ENCODE measurements at regions not wholly inside any gene's neighbourhood (a gene's known extent, or its start where the extent isn't known, plus 50 kb on each side); places are given as distances from the start of the nearest gene placed in this dataset.

- H3K4me1 Mint-ChIP-seq (ENCODE audit: low read depth) = no peaks in the 10 kb centered on the region
- no peak overlapping the region for H3K4me3 Mint-ChIP-seq
- DNase-seq = no peak
- peaks cover 4% of the 10 kb centered on the region; the same call in 1 of the 2 replicates for H3K36me3 Mint-ChIP-seq (ENCODE audit: low read depth)
- H3K27ac Mint-ChIP-seq = no peak overlapping the region
- peaks cover 67% of the 10 kb centered on the region for H3K9me3 Mint-ChIP-seq
- 0 out of 2 replicates have a peak, but pooled peaks cover 2% of the 10 kb centered on the region for H3K27me3 Mint-ChIP-seq (ENCODE audit: insufficient read depth)
- TF ChIP-seq, protein P1, sequence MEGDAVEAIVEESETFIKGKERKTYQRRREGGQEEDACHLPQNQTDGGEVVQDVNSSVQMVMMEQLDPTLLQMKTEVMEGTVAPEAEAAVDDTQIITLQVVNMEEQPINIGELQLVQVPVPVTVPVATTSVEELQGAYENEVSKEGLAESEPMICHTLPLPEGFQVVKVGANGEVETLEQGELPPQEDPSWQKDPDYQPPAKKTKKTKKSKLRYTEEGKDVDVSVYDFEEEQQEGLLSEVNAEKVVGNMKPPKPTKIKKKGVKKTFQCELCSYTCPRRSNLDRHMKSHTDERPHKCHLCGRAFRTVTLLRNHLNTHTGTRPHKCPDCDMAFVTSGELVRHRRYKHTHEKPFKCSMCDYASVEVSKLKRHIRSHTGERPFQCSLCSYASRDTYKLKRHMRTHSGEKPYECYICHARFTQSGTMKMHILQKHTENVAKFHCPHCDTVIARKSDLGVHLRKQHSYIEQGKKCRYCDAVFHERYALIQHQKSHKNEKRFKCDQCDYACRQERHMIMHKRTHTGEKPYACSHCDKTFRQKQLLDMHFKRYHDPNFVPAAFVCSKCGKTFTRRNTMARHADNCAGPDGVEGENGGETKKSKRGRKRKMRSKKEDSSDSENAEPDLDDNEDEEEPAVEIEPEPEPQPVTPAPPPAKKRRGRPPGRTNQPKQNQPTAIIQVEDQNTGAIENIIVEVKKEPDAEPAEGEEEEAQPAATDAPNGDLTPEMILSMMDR (IDR thresholded peaks at IDR 0.05) = no peak
Measured at GRCh38 chr5:4068171-4068570, 472.5 kb downstream of the IRX1 start.

- Mint-ChIP-seq H3K4me1 (ENCODE audit: low read depth) (no peaks in the 10 kb centered on the region), H3K4me3 (no peak overlapping the region), H3K9me3 (peaks cover 70% of the 10 kb centered on the region), H3K27ac (no peak overlapping the region), H3K27me3 (ENCODE audit: insufficient read depth) (peaks cover 4% of the 10 kb centered on the region; the same call in 1 of the 2 replicates), H3K36me3 (ENCODE audit: low read depth) (peaks cover 11% of the 10 kb centered on the region; the same call in 1 of the 2 replicates)
- DNase-seq = no peak
- TF ChIP-seq, protein P1 (IDR thresholded peaks at IDR 0.05) = no peak
Measured at GRCh38 chr5:4078544-4078943, 482.9 kb downstream of the IRX1 start.

DNA sequence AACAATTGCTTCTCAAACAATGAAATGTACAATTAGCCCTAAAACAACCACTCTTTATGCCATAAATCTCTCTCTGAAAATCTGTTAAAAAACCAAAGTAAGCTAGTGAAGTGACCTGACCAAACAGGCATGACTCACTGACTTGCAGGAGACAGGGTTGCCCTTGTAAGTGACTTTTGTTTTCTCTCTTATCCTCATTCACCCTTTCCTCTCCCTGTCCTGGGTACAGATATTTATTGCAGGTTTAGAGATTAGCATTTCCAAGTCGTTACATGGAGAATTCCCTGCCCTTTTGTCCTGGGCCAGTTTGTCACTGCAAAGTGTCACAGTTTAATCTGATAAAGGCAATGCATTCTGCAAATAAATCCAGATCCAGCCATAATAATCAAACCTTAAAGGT lies 484.2 kb downstream of the IRX1 start:
- Mint-ChIP-seq H3K36me3 (ENCODE audit: low read depth) (peaks cover 11% of the 10 kb centered on the region; the same call in 1 of the 2 replicates), H3K27ac (no peak overlapping the region), H3K4me1 (ENCODE audit: low read depth) (no peaks in the 10 kb centered on the region), H3K4me3 (no peak overlapping the region), H3K9me3 (peaks cover 74% of the 10 kb centered on the region), H3K27me3 (ENCODE audit: insufficient read depth) (peaks cover 4% of the 10 kb centered on the region; the same call in 1 of the 2 replicates)
- DNase-seq = no peak
- TF ChIP-seq, protein P1 (IDR thresholded peaks at IDR 0.05) = no peak

DNA sequence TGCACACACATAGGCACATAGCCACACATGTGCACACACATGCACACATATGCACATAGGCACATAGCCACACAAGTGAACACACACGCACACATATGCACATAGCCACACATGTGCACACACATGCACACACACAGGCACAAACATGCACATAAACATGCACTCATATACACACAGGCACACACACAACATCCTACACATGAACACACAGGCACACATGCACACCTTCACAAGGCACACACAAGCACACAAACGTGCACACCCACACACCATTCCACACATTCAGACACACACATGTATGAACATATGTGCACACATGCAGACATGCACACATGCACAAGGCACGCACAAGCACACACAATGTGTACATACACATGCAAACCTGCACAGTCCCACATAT lies 484.7 kb downstream of the IRX1 start:
- Mint-ChIP-seq H3K4me1 (ENCODE audit: low read depth) (no peaks in the 10 kb centered on the region), H3K27ac (no peak overlapping the region), H3K27me3 (ENCODE audit: insufficient read depth) (peaks cover 4% of the 10 kb centered on the region; the same call in 1 of the 2 replicates), H3K9me3 (peaks cover 69% of the 10 kb centered on the region), H3K4me3 (no peak overlapping the region), H3K36me3 (ENCODE audit: low read depth) (peaks cover 11% of the 10 kb centered on the region; the same call in 1 of the 2 replicates)
- TF ChIP-seq, protein P1 (IDR thresholded peaks at IDR 0.05) = no peak
- DNase-seq = no peak

DNA sequence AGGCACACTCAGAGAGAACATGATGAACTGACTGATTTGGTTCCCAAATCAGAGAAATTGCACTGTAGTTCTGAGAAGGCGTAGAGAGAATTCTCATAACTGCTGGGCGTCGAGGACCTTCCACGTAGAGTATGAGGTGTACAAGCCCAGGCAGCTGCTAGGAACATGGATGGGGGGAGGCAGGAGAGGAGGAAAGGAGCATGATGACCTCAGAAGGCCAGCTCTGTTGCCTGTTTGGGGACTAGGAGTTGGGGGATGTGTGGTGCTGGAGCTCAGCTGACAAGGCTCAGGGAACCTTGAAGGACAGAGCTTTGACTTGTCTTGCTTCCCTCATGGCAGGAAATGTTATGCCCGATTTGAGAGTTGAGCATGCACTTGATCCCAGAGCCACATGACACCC lies 485.4 kb downstream of the IRX1 start:
- DNase-seq = no peak
- no peak overlapping the region for H3K27ac Mint-ChIP-seq
- H3K9me3 Mint-ChIP-seq = peaks cover 65% of the 10 kb centered on the region
- peaks cover 4% of the 10 kb centered on the region; the same call in 1 of the 2 replicates for H3K27me3 Mint-ChIP-seq (ENCODE audit: insufficient read depth)
- H3K4me3 Mint-ChIP-seq = no peak overlapping the region
- TF ChIP-seq, protein P1 (IDR thresholded peaks at IDR 0.05) = no peak
- H3K36me3 Mint-ChIP-seq (ENCODE audit: low read depth) = peaks cover 11% of the 10 kb centered on the region; the same call in 1 of the 2 replicates
- H3K4me1 Mint-ChIP-seq (ENCODE audit: low read depth) = no peaks in the 10 kb centered on the region
